HG03457 (cell line): ENCODE measurements at regions not wholly inside any gene's neighbourhood (a gene's known extent, or its start where the extent isn't known, plus 50 kb on each side); places are given as distances from the start of the nearest gene placed in this dataset.
"Not testable (repeated sequence)": the region's sequence is repeated elsewhere in the genome, so short reads cannot be mapped to it uniquely, and the experiment has no call there.

Source experiments
- ATAC-seq: cut with Tn5 transposase; IDR thresholded peaks from one replicate; pipeline ENCODE4 v1.9.1; 2021; ENCODE audit warnings: moderate number of reproducible peaks; ENCODE audit not compliant: unreplicated experiment

DNA sequence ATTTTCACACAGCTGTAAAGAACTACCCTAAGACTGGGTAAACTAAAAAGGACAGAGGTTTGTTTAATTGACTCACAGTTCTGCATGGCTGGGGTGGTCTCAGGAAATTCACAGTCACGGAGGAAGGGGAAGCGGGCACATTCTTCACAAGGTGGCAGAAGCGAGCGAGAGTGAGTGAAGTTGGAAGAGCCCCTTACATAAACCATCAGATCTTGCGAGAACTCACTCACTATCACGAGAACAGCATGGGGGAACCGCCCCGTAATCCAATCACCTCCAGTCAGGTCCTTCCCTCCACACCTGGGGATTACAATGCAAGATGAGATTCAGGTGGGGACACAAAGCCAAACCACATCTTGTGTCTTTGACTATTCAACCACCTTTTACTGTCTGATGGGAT is 700.5 kb downstream of the TENT5A start:
- ATAC-seq = no peak

DNA sequence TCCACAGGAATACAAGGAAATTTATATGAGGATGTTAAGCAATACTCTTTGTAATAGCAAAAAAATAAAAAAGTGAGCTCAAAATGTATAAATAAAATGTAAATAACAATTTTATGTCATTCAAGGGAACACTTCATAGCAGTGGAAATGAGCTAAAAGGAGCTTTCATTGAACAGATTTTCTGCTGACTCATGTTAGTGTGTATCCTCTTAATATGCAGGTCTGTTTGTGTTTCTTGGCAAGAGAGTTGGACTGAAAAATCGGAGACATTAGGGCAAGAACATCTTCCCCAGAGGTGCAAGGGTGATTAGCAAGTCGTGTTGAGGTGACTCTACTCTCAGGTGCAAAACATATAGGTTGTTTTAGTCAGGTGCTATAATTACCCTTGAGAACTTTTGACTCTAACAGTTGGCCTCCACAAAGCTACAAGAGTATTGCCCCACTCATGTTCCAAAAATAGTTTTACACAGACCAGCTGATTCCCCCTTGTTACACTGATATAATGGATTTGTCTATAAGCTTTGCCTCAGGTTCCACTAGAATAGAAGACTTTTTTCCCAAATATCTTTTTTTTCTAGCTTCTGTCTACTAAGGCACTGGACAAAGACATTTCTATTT is 702.9 kb downstream of the TENT5A start:
- no peak for ATAC-seq

DNA sequence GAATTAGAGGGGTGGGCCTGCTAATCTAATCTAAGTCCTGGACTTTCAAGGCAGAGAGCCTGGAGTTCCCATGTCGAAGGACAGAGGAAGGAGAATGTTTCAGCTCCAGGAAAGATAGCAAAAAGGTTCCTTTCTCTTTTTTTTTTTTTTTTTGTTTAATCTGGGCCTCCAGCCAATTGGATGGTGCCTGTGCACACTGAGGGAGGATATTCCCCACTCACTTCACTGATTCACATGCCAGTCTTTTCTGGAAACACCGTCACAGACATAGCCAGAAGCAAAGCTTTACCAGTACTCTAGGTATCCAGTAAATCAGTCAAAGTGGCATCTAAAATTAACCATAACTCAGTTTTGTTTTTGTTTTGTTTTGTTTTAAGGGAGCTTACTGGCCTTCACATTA is 721.1 kb downstream of the TENT5A start:
- no peak for ATAC-seq

DNA sequence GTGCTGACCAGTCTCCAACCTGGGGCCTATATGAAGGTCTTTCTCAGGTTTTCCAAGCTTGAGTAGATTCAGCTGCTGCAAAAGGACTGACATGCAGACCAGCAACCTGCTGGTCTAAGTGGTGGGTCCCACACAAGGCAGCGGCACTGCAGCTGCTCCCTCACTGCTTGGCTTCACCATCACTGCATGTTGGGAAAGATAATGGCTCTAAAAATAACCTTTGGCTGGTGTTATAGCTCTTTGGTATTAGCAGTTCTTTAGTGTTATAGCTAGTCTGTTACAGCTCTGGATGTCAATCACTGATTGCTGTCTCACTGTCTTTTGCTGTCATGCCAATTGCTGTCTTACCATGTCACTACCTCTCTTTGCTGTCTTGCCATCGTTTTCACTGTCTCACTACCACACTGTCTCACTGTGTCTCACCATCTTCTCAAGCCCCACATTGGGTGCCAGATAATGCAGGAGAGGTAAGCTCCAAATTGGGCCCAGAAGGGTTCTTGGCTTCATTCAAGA is 726.4 kb downstream of the TENT5A start:
- ATAC-seq = no peak

DNA sequence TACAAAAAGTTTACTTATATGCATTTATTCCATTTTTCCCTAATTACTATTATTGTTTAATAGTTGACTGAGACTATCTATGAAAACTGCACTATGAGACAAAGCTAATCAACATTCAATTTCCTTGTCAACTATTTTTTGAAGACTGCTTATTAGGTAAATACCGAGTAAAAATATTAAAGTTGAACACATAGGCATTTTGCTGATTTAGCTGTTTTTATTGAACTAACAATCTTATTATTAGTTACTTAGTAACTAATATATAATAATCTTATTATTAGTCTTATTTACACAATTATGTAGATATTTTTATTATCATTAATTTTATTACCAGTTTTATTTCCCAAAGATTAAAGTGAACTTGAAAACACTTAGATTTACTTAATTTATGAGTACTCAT is 728.8 kb downstream of the TENT5A start:
- ATAC-seq = no peak

DNA sequence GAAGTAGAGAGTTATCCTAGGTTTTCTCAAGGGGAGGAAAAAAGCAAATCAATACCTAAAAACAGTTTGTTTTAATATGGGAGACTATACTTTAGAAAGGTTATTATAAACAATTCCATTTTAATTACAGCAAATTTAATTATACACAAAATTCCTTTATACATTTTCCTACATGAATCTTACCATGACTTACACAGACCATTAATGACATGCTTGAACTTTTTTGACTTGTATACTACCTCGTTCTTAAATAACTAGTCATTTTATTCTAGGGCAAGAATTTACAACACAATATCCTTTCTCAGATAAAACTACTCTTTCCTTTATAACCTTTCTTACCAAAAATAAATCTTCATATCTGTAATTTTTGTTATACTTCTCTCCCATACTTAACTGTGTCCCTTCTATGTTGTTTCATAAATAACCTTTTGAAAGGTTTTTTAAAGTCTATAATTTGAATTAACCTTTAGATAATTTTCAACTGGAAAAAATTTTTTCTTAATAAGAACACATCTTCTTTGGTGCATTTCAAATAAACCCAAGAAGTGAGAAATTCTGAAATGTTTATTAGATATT is 729.4 kb downstream of the TENT5A start:
- no peak for ATAC-seq

GRCh38 chr6:81017586-81017985 is 734.9 kb downstream of the TENT5A start:
- ATAC-seq = not testable (repeated sequence)

GRCh38 chr6:81003894-81004293 is 748.6 kb downstream of the TENT5A start:
- no peak for ATAC-seq

GRCh38 chr6:81003156-81003555 is 749.3 kb downstream of the TENT5A start:
- ATAC-seq = no peak

- ATAC-seq = no peak
Observed at GRCh38 chr6:81002126-81002525, 750.4 kb downstream of the TENT5A start.

- ATAC-seq = no peak
Observed at GRCh38 chr6:80991316-80991715, 761.2 kb downstream of the TENT5A start.

DNA sequence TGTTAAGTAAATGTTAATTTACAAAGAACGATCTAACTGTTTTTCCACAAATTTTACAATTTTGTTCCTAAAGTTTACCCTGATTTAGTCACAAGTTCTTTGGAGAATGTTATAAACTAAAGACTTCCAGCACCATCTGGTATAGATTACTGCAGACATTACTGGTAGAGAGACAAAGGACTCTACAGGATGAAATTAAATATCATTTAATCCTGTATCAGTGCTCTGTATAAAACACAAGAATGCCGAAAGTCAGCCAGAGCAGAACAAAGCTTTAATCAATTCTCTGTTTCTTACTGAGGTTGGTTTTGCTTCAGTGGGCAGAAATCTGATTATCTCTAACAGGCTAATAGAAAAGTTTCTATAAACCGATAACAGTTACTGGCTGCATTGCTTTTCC is 763.6 kb downstream of the TENT5A start:
- ATAC-seq = no peak

DNA sequence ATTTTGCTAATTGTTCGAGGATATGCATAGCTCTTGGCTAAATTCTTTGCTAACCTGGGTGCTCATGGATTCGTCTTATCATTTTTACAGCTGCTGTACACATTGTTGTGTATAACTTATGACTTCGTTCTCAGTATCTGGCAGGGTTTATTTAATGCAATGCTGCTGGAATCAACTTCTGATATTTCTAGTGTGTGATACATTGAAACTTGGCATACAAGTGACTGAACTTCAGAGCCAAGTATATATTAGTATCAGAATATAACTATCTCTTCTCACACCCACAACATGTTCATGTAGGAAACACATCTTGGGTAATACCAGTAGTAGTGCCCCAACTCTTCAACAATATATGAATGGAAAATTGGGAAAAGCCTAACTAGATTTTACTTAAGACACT is 764.2 kb downstream of the TENT5A start:
- no peak for ATAC-seq

DNA sequence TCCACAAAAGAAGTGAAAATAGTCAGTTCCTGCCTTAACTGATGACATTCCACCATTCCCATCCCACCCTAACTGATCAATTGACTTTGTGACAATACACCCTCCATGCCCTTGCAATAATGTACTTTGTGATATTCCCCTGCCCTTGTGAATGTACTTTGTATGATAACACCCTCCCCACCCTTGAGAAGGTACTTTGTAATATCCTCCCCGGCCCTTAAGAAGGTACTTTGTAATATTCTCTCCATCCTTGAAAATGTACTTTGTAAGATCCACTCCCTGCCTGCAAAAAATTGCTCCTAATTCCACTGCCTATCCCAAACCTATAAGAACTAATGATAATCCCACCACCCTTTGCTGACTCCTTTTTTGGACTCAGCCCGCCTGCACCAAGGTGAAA is 771.3 kb downstream of the TENT5A start:
- ATAC-seq = not testable (repeated sequence)

- ATAC-seq = no peak
Observed at GRCh38 chr6:80976336-80976735, 776.1 kb downstream of the TENT5A start.

DNA sequence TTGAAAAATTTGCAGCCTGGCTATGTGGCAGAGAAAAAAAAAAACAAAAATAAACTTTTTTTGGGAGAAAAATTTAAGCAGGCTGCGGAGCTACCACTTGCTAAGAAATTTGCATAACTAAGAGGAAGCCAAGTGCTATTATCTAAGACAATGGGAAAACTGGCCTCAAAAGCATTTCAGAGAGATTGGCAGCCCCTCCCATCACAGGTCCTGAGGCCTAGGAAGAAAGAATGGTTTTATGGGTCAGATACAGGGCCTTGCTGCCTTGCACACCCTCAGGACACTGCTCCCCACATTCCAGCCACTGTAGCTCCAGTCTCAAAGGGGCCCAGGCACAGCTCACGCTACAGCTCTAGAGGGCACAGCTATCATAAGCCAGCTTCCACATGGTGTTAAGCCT is 777.9 kb downstream of the TENT5A start:
- ATAC-seq = no peak

DNA sequence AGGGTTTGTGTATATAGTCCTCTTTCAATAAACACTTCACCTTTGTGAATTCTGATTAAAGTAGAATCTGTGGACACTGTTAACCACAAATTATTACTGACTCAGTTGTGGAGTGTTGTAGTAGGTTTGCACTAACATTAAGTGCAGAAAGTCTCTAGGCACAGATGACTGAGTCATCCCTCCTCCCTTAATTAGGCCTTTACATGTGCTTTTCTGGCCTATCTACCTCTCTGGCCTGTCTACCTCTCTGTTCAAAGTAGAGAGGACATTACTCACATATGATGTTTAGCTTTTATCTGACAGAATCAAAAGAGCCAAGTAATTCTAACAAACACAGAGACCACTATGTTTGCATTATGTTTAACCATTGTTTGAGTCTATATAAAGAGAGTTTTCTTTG is 783.0 kb downstream of the TENT5A start:
- ATAC-seq = no peak

DNA sequence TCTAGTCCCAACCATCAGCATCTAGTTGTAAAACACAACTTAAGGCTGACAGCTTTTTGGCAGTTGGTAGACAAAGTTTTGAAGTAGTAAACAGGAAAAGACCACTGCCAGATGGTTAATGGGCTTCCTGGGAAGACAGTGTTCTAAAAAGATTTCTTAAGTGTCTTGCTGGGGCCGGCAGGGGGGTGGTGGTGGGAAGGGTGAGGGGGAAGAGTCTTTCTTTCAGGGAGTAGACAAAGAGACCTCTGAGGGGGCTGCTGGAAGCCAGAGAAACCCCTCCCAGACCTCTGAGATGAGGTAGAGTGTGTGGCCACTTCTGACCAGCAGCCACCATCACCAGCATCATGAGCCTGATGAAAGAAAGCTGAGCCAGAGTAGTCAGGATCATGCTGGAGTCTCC is 784.9 kb downstream of the TENT5A start:
- no peak for ATAC-seq

GRCh38 chr6:80962382-80962781 is 790.1 kb downstream of the TENT5A start:
- no peak for ATAC-seq

DNA sequence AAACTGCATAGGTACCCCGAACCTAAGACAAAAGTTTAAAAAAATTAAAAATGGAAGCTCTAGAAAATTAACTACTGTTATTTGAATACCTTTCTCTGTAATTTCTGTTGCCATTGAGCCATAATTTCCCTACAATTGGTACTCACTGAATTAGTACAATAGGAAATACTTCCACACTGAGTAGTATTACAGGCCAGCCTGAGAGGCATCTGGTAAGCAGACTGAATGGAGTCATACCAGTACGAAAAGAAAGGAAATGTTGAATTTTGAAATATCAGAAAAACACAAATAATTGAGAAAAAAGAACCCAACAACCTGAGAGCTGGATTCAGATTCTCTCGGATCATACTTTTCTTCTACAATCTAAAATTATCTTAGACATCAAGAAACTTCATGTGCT is 791.3 kb downstream of the TENT5A start:
- no peak for ATAC-seq

- no peak for ATAC-seq
Observed at GRCh38 chr6:80959034-80959433, 793.4 kb downstream of the TENT5A start.

DNA sequence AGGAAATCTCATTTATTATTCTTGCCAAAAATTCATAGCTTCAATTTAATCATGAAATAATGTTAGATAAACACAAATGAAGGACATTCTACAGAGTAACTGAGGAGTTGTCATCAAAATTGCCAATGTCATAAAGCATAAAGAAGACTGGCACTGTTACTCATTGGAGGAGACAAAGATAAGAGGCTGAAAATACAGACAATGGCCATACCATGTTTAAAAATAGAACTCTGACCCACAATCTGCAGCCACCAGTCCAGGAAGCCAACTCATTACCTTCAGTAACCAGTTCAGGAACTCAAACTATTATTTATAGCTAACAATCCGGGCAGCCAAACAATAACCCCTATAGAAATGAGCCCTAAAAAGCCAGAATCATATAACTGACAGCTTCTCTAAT is 795.6 kb downstream of the TENT5A start:
- no peak for ATAC-seq

GRCh38 chr6:80952479-80952878 is 800.0 kb downstream of the TENT5A start:
- not testable (repeated sequence) for ATAC-seq
